Eye (tissue), 1 donor: ENCODE measurements at regions not wholly inside any gene's neighbourhood (a gene's known extent, or its start where the extent isn't known, plus 50 kb on each side); places are given as distances from the start of the nearest gene placed in this dataset.
"Not testable (repeated sequence)": the region's sequence is repeated elsewhere in the genome, so short reads cannot be mapped to it uniquely, and the experiment has no call there.

Experiments used
- DNase-seq: peaks from one replicate; pipeline ENCODE4 v3.0.0-alpha.2; 2015

- DNase-seq, result no peak
These were observed 52.7 kb upstream of the NCK2 start for GRCh38 chr2:105691947-105692390.

DNA sequence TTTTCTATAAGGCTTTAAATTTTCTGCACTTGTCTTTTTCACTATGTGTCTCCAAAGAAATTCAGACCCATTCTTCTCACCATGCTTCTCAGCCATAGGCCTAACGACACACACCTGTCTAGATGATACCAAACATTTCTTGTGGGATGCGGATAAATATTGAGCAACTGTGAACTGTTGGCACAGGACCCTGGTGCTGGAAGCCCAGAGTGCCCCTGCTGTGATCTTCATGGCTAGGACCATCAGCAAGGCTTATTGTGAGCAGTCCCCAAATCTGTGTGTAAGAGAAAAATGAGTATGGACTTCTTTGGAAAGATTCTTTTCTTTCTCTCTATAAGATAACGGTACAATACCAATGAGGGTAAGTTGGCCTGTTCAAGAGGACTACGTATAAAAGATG is 54.1 kb upstream of the NCK2 start:
- no peak for DNase-seq

DNA sequence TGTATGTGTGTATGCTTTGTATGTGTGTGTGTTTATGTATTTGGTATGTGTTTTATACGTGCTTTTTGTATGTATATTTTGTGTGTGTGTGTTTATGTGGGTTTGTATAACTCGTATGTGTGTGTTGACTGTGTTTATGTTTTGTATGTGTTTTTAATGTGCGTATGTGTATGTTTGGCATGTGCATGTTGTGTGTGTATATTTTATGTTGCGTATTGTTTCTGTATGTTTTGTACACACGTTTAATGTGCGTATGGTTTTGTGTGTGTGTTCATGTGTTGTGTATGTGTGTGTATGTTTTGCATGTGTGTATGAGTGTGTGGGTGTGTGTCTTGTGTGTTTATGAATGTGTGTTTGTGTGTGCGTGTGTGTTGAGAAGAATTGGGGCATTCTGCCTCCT is 55.2 kb upstream of the NCK2 start:
- DNase-seq, result no peak

DNA sequence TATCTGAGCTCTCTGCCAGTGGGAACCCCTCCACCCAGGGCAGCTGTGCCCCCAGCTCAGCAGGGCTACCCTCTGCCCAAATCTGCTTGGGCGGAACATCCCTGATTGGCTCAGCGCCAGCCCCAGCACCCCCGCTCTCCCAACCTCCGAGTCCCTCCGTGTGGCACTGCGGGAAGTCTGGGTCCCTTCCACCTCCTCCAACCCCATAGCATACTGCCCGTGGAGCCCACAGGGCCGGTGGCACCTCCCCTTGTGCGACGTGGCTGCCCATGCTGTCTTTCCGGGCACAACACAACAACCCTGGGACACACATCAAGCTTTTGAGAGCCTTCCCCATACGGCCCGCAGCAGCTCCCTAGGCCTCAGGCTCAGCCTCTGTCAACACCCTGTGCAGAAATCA is 55.8 kb upstream of the NCK2 start:
- DNase-seq, result no peak

- DNase-seq, result no peak
These were observed 58.1 kb upstream of the NCK2 start for GRCh38 chr2:105686588-105686987.

- DNase-seq, result no peak
These were observed 61.7 kb upstream of the NCK2 start for GRCh38 chr2:105683011-105683492.

DNA sequence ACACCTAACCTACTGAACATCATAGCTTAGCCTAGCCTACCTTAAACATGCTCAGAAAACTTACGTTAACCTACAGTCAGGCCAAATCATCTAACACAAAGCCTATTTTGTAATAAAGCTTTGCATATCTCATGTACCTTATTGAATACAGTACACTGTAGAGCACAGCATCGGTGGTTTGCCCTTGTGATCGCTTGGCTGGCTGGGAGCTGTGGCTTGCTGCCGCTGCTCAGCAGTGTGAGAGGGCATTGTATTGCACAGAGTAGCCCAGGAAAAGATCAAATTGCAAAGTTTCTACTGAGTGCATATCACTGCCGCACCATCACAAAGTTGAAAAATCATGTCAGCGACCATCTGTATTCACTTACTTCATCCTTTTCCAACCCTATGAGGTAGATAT is 62.3 kb upstream of the NCK2 start:
- DNase-seq, result peak; percentile 14

DNA sequence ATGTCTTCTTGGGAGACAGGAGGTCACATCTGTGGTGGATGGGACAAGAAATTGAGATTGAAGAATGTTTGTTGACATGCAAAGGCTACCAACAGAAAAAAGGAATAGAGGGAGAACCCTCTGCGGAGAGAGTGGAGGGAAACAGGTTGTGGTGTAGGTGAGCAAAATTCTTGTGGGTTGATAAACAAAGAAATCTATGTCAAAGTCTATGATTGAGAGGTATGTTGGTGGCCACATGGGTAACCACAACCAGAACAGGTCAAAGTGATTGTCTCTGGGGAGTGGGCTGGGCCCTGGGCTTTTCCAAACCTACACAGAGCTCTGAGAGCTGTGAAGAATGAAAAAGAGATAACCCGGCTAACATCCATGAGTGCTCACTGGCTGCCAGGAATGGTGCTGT is 62.8 kb upstream of the NCK2 start:
- DNase-seq, result no peak

DNA sequence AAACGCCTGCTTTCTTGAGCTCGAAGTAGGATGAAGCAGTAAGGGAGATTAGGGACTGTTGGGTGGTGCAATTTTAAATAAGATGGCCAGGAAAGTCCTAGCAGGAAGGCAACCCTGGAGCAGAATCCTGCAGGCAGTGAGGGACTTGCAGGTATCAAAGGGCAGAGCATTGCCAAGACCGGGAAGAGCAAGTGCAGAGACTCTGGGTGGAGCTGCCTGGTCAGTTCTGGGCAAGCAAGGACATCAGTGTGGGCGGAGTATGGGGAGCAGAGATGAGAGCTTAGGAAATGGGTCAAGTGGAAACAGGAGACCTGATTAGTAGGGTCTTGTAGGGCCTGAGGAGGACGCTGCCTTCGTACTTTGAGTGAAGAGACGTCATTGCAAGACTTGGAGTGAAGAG is 64.4 kb upstream of the NCK2 start:
- no peak for DNase-seq

DNA sequence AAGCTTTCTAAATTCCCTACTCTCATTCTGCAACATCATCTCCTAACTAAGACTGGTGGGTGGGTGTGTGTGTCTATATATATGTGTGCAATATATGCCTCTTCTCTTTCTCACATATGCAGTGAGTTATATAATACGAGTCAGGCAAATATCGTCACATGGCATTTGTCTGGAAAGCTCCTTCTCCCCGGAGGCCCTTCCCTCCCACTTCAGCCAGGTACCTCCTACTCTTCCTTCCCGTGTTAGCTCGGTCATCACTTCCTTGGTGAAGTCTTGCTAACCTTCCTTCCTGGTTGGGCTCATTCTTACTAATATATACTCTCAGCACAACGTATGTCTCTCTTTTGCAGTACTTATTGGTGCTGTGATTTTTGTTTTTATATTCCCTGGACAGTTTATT is 66.4 kb upstream of the NCK2 start:
- DNase-seq, result no peak

DNA sequence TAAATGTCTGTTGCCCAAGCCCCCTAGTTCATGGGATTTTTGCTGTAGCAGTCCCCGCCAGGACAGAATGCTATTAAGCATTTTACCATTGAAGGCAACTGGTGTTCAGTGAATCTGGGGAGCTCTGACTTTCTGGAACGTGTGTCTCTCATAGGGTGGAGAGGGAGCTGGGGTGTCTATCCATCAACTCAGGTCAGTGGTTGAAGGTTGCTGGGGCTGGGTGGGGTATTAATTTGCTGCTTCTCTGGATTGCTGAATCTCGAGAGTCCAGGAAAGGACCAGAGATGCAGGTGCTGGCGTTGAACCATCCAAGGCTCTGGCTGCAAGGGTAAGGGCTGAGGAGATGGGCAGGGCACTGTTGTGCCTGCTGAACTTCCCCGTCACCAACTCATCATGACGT is 66.8 kb upstream of the NCK2 start:
- DNase-seq, result no peak

DNA sequence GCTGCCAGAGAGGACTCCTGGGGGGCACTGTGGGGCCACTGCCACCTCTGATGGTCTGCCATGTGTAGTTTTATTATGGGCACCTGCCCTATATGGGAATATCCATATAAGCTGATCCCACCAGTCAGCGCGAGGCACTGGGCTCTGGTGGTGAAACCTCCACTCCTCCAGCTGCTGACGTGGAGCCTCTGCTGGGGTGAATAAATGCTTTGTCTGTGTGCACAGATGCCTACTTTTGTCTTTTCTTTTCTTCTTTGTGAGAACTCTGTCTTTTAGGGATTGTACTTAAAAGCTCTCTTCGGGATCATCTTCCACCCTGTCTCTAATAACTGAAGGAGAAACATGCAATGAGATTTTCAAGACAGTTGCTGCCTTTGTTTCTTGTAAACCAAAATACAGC is 68.9 kb upstream of the NCK2 start:
- no peak for DNase-seq

DNA sequence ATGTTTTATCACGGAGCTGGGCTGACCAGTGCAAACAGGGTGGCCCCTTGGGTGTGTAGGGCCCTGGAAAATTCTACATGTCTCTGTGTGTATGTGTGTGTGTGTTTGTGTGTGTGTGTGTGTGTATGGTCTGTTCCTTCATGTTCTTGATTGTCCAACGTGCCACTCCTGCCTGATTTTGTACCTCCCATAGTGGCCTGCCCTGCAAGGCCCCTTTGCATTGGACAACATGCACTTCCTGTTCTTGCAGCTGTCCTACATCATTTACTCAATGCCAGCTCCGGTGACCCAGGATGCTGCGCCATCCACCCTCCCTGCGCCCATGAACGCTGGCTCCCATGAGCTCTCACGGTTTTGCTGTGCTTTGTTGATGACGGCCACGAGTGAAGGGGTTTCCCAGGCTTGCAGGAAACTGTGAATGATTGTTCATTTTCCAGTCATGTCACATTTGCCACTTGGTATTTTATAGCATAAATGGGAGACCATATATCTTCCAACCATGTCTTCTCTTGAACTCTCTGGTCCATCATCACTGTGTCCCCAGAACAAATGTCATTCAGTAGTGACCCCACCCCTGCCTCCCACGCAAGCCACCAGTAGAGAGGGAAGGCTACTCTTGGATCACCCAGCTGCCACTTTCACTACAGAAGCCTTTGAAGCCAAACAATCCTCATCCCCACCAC is 69.7 kb upstream of the NCK2 start:
- no peak for DNase-seq

DNA sequence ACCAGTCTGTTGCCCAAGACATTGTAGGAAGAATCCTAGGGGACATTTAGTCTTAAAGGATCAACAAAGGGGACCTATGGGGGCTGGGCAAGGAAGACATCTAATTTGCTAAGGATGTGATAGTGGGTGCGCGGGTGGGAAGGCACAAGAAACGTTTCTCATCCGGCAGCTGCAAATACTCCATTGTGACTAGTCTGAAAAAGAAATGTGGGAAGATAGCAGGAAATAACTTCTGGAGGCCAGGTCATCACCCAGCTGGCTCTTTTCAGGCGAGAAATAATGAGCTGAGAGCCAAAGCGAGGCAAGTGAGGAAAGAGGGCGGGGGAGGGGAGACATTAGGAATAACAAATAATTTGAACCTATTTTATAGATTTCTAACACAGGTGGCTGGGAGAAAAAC is 70.3 kb upstream of the NCK2 start:
- DNase-seq, result peak; percentile 52

- DNase-seq, result no peak
These were observed 73.6 kb upstream of the NCK2 start for GRCh38 chr2:105671156-105671555.

DNA sequence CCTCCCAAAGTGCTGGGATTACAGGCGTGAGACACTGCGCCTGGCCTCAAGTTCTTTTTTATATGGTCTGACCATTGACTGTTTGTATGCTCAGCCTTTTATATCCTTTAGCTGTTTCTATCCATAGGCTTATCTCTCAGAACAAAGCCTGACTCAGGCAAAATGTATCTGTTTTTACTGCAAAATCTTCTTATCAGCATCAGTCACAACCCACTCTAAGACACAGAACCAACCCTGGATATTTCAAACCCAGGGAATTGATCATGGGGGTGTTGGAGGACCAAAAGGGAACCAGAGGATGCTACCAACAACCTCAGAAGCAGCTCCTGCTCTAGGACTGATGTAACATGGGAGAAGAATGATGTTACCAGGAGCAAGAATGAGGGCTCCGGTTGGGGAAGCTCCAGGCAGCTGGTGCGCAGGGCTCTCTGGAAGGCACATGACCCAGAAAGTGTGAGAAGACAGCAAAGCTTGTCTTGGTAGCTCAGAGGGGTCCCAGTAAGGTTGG is 75.3 kb upstream of the NCK2 start:
- DNase-seq, result no peak

- DNase-seq, result no peak
These were observed 79.2 kb upstream of the NCK2 start for GRCh38 chr2:105665480-105665879.

DNA sequence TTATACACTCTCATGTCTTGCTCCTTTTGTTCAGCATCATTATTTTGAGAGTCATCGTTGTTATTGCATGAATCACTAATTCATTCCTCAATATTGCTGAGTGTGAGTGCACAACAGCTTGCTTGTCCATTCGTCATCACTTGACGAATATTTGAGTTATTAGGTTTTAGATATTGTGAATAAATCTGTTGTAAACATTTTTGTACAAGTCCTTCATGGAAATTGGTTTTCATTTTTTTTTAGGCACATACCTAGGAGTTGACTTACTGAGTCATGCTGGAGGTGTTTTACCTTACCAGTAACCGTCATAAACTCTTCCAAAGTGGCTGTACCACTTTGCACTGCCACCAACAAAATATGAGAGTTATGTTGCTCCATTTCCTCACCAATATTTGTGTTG is 84.2 kb upstream of the NCK2 start:
- no peak for DNase-seq

GRCh38 chr2:105655723-105656606 is 88.7 kb upstream of the NCK2 start:
- DNase-seq, result not testable (repeated sequence)

- no peak for DNase-seq
These were observed 89.5 kb upstream of the NCK2 start for GRCh38 chr2:105655244-105655643.

DNA sequence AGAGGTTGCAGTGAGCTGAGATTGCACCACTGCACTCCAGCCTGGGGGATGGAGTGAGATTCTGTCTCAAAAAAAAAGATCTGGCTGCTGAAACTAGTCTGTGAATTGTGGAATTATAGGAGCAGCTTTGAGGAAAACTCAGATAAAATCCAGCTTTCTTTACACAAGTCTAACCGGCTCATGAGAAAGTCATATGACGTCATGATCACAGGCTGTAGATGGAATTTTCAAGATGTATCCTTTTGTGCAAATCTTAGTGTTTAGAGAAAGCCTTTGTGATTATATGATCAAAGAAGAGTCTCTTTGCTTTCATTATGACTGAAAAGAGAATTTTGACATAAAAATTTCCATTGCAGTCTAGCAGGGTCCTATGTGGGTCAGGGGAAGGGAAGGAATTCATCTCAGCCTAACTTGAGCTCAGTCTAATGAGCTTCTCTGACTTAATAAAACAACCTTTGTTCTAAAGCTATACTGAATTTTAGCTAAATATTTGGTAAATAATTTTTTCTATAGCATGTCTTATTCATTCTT is 90.2 kb upstream of the NCK2 start:
- no peak for DNase-seq

GRCh38 chr2:105653302-105653701 is 91.4 kb upstream of the NCK2 start:
- no peak for DNase-seq

DNA sequence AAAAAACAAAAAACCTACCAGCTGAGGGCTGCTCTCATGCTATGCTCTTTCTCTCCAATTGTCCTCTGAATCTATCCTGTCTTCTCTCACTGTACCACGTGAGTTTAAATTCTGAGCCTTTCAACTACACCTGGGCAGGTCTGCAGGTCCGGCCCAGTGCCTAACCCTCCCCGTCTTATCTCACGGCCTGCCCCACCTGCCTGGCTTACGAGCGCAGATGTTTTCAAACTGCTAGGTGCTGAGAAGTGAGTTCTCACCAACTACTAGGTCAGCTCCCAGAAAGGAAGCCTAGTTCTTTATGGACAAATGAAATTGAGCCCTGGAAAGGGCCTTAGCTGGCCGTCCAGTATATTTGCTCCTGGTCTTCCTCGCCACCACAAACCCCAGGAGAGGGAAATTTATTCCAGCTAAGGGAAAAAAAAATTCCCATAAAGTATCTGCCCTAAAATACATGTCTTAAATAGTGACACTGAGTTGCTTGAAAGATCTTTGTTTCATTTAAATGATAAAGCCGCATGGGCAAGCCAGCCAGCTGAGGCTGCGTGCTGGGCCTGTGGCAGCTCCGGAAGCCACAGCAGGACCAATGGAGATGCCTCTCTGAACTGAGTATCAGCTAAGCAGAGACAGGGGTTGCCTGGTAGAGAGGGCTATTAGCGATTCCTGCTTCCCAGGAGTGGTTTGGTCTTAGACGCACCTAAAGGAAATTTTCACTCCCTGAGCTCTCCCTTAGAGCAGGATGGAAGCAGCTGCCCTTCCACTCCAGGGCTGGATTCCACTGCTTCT is 92.5 kb upstream of the NCK2 start:
- DNase-seq, result no peak
